GM12875 (cell line): ENCODE measurements at regions not wholly inside any gene's neighbourhood (a gene's known extent, or its start where the extent isn't known, plus 50 kb on each side); places are given as distances from the start of the nearest gene placed in this dataset.

ENCODE experiments used
- H3K4me3 ChIP-seq: one replicate; pipeline ENCODE4 v1.5.1; 2011; ENCODE audit warnings: low read depth, low read length, control low read depth
- TF ChIP-seq, protein P1 (sequence below): IDR thresholded peaks from 2 replicates; pipeline ENCODE4 v1.5.1; 2011; ENCODE audit warnings: low read depth, mild to moderate bottlenecking, control low read depth, inconsistent platforms, low read length, moderate library complexity, borderline replicate concordance; ENCODE audit not compliant: insufficient read depth

DNA sequence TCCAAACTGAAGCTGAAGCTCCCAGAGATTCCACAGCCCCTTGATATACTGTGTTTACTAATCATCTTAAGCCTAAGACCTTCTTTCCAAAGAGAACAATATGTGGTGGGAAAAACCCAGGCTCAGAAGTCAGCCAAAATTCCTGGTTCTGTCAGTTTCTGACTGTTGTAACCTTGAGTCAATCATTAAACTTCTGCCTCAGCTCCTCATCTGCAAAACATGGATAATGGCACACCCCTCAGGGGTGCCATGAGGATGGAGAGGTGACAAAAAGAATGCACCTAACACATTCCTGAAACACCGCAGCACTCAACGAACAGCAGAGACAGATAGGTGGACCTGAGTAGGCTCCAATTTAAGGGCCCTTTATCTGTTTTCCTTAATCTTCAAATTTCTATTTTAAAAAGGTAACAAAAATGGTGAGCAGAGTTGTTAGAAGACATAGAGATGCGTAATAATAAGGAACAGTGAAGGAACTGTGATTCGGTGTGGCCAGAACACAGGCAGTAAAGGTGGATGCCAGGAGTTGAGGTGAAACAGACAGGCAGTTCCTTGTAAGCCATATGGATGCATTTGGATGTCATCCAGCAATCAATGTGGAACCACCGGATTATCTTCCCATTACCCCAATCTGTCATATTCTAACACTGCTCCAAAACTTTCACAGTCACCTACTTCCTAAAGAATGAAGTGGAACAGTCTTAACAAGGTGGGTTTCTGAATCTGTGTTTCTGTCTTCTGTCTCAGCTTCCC lies 56.6 kb upstream of the DOCK9 start:
- no peak overlapping the region for H3K4me3 ChIP-seq
- TF ChIP-seq, protein P1, sequence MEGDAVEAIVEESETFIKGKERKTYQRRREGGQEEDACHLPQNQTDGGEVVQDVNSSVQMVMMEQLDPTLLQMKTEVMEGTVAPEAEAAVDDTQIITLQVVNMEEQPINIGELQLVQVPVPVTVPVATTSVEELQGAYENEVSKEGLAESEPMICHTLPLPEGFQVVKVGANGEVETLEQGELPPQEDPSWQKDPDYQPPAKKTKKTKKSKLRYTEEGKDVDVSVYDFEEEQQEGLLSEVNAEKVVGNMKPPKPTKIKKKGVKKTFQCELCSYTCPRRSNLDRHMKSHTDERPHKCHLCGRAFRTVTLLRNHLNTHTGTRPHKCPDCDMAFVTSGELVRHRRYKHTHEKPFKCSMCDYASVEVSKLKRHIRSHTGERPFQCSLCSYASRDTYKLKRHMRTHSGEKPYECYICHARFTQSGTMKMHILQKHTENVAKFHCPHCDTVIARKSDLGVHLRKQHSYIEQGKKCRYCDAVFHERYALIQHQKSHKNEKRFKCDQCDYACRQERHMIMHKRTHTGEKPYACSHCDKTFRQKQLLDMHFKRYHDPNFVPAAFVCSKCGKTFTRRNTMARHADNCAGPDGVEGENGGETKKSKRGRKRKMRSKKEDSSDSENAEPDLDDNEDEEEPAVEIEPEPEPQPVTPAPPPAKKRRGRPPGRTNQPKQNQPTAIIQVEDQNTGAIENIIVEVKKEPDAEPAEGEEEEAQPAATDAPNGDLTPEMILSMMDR: no peak

DNA sequence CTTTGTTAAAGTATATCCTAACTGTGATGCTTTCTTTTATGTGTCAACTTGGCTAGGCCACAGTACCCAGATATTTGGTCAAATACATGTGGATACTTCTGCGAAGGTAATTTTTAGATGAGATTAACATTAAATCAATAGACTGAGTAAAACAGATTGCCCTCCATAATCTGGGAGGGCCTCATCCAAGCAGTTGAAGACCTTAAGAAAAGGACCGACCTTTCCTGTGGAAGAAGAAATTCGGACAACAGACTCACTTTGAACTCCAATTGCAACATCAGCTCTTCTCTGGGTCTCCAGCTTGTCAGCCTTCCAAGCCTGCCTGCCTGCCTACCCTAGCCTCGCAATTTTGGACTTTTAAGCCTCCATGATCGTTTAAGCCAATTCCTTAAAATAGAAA lies 57.9 kb upstream of the DOCK9 start:
- no peak overlapping the region for H3K4me3 ChIP-seq
- TF ChIP-seq, protein P1: no peak

DNA sequence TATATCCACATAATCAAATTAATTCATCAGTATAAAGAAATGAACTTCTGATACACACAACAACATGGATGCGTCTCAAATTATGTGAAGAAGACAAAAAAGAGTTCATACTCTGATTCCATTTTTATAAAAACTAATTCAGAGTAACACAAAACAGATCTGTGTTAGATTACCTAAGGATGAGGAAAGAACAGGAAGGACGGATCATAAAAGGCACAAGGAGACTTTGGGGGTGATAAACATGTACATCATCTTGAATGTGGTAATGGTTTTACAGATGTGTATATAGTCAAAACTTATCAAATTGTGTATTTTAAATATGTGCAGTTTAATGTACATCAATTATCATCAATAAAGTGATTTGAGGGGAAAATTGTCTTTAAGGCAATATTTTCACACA lies 59.9 kb upstream of the DOCK9 start:
- TF ChIP-seq, protein P1: no peak
- no peak overlapping the region for H3K4me3 ChIP-seq

DNA sequence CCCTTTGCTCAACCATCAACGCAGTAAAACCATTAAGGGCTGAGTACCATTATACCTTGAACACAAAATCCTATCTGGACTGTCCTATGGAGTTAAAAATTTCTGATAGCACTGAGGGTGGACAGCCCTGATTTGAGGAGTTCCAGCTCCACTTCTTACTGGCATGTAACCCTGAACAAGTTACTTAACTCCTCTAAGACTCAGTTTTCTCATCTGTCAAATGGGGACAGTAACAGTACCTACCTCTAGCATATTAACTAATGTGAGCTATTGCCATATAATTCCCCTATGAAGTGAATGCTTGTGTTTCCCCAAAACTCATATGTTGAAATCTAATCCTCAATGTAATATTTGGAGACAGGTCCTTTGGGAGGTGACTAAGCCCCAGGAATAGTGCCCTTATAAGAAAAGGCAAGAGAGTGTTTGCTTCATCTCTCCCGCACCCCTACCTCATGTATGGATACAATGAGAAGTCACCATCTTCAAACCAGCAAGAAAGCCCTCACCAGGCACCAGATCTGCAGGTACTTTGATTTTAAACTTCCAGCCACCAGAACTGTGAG lies 61.9 kb upstream of the DOCK9 start:
- TF ChIP-seq, protein P1: no peak
- no peak overlapping the region for H3K4me3 ChIP-seq

DNA sequence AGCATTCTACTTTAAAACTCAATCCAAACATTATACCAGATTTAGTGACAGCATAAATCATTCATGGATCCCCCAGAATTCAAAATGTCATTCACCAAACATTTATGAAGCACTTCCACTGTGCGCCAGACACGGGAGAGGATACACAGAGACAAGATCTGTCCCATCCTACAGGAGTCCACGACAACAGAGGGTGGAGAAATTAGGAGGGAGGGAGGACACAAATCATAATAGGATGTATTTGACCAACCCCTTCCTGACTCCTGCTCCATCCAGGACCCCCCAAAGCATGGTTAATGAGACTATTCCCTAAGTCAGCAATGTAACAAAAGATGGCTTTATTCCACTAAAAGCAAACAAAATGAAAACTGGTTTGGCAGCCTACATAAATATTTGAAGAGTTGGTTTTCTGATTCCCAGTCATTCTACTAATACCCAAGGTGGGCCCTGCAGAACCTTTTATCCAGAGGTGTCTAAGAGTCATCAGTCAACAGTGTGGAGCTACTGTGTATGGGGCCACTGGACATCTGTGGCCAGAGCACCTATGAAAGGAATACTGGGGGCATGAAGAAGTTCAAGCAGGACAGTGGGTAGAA lies 62.8 kb upstream of the DOCK9 start:
- H3K4me3 ChIP-seq: no peak overlapping the region
- TF ChIP-seq, protein P1: no peak

DNA sequence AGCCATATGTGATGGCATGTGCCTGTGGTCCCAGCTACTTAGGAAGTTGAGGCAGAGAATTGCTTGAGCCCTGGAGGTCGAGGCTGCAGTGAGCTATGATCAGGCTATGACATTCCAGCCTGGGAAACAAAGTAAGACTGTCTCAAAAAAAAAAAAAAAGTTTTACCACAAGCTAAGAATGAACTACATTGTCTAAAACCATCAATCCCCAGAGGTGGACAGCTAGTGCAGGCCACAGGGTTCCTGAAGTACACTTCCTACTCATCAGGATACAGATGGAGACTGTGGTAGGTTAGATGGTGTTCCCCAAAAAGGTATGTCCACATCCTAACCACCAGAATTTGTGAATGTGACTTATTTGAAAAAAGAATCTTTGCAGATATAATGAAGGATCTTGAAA lies 63.5 kb upstream of the DOCK9 start:
- no peak overlapping the region for H3K4me3 ChIP-seq
- TF ChIP-seq, protein P1: no peak

DNA sequence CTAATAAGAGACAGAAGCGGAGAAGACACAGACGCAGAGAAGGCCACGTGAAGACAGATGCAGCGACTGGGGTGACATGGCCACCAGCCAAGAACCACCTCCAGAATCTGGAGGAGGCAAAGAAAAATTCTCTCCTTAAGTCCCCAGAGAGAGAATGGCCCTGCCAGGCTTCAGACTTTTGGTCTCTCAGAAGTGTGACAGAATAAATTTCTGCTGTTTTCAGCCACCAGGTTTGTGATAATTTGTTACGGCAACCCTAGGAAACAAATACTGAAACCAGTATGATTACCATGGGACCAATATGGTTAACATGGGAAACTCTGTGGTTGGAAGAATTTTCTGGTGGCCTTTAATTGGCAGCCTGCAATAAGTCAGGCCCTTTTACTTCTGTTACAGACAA lies 63.9 kb upstream of the DOCK9 start:
- no peak overlapping the region for H3K4me3 ChIP-seq
- TF ChIP-seq, protein P1: no peak
